Fibroblast of mammary gland (primary cell): ENCODE measurements at regions not wholly inside any gene's neighbourhood (a gene's known extent, or its start where the extent isn't known, plus 50 kb on each side); places are given as distances from the start of the nearest gene placed in this dataset.
A peak's percentile ranks its signal among the peaks of the same experiment; 100 is the strongest.

ENCODE experiments used
- DNase-seq: peaks from one replicate; pipeline ENCODE4 v3.0.0-alpha.2; 2010; ENCODE audit warnings: low read depth
- H3K4me3 ChIP-seq: 2 replicates; pipeline ENCODE4 v1.5.1; 2011; ENCODE audit warnings: low read depth, mild to moderate bottlenecking, low read length, moderate library complexity; ENCODE audit not compliant: control insufficient read depth
- CTCF ChIP-seq: conservative IDR thresholded peaks from 2 replicates; pipeline ENCODE4 v1.5.1; 2011; ENCODE audit warnings: low read depth, low read length, inconsistent platforms; ENCODE audit not compliant: control insufficient read depth, insufficient read depth

- DNase-seq, result no peak
- no peak for TF ChIP-seq CTCF
- H3K4me3 ChIP-seq, result no peak overlapping the region
Measured at GRCh38 chr14:40410708-40411107, 978.5 kb upstream of the FBXO33 start.

GRCh38 chr14:40402957-40403356 is 970.7 kb upstream of the FBXO33 start:
- no peak for TF ChIP-seq CTCF
- DNase-seq, result no peak
- no peak overlapping the region for H3K4me3 ChIP-seq

- H3K4me3 ChIP-seq, result no peak overlapping the region
- no peak for DNase-seq
- TF ChIP-seq CTCF, result no peak
Measured at GRCh38 chr14:40398981-40399380, 966.7 kb upstream of the FBXO33 start.

GRCh38 chr14:40394634-40395340 is 962.6 kb upstream of the FBXO33 start:
- no peak for TF ChIP-seq CTCF
- peak; percentile 19 for DNase-seq
- no peak overlapping the region for H3K4me3 ChIP-seq

- DNase-seq, result no peak
- TF ChIP-seq CTCF, result no peak
- no peak overlapping the region for H3K4me3 ChIP-seq
Measured at GRCh38 chr14:40393143-40393542, 960.9 kb upstream of the FBXO33 start.

GRCh38 chr14:40386433-40386832 is 954.2 kb upstream of the FBXO33 start:
- no peak for TF ChIP-seq CTCF
- no peak overlapping the region for H3K4me3 ChIP-seq
- DNase-seq, result no peak

GRCh38 chr14:40374221-40374620 is 942.0 kb upstream of the FBXO33 start:
- no peak for TF ChIP-seq CTCF
- H3K4me3 ChIP-seq, result no peak overlapping the region
- no peak for DNase-seq
